ENCODE measurements at regions not wholly inside any gene's neighbourhood (a gene's known extent, or its start where the extent isn't known, plus 50 kb on each side); places are given as distances from the start of the nearest gene placed in this dataset.

DNA sequence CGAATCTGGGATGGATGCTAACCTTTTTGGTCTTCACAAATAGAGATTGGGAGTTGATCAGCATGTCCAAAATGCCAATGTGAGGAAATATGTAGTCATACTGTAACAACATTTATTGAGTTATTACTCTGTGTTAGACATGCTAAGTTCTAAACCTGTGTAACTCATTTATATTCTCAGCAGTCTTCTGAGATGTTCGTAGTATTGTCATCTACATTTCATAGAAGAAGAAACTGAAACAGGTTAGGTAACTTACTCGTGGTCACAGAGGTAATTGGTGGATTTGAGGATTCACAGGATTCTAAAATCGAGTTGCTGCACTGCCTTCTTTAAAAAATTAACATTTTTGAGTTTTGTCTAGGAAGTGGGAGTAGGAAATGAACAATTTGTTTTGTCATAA is 162.1 kb downstream of the UBE2E3 start (continued):
- TF ChIP-seq CTCF (IDR thresholded peaks at IDR 0.05; ENCODE audit: low read depth, low read length, missing input control) (no peak), JUND (IDR thresholded peaks at IDR 0.05) (no peak), YY1 (IDR thresholded peaks at IDR 0.05) (no peak)

GRCh38 chr2:181143790-181144300 is 163.4 kb downstream of the UBE2E3 start:
- H3K9me3 ChIP-seq (ENCODE audit: control insufficient read depth in 4 of 4, low read length in 3 of 4) = peaks cover 0 to 2% (median 0%) of the 10 kb centered on the region in 4 donors
- TF ChIP-seq GABPA (IDR thresholded peaks at IDR 0.05 in 1 of 2, conservative IDR thresholded peaks at IDR 0.05 in 1 of 2) (no peak), MAX (IDR thresholded peaks at IDR 0.05) (no peak), HNF4G (IDR thresholded peaks at IDR 0.05) (no peak), CTCF (IDR thresholded peaks at IDR 0.05; ENCODE audit: low read depth, low read length, missing input control) (no peak), JUND (IDR thresholded peaks at IDR 0.05) (no peak), YY1 (IDR thresholded peaks at IDR 0.05) (no peak), RXRA (IDR thresholded peaks at IDR 0.05) (no peak), FOXA2 (IDR thresholded peaks at IDR 0.05) (no peak), HNF4A (conservative IDR thresholded peaks at IDR 0.05) (no peak), TAF1 (conservative IDR thresholded peaks at IDR 0.05) (no peak), REST (IDR thresholded peaks at IDR 0.05) (no peak), RAD21 (IDR thresholded peaks at IDR 0.05) (no peak), NR2F2 (IDR thresholded peaks at IDR 0.05) (no peak), EGR1 (IDR thresholded peaks at IDR 0.05; ENCODE audit: low read depth in 2 of 2) (no peak), FOXA1 (IDR thresholded peaks at IDR 0.05) (no peak), ZBTB33 (IDR thresholded peaks at IDR 0.05) (no peak), SP1 (IDR thresholded peaks at IDR 0.05) (no peak)
- TF ChIP-seq, protein P1, sequence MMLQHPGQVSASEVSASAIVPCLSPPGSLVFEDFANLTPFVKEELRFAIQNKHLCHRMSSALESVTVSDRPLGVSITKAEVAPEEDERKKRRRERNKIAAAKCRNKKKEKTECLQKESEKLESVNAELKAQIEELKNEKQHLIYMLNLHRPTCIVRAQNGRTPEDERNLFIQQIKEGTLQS (IDR thresholded peaks at IDR 0.05) = no peak
- H3K4me1 ChIP-seq (ENCODE audit: control insufficient read depth in 4 of 4, insufficient read depth in 4 of 4, low read length in 3 of 4) = no peaks in the 10 kb centered on the region
- H3K27me3 ChIP-seq (ENCODE audit: control insufficient read depth in 4 of 4, insufficient read depth in 4 of 4, low read length in 3 of 4) = no peaks in the 10 kb centered on the region
- H3K36me3 ChIP-seq (ENCODE audit: control insufficient read depth in 4 of 4, insufficient read depth in 3 of 4, low read depth in 1 of 4, low read length in 3 of 4) = no peaks in the 10 kb centered on the region
- H3K27ac ChIP-seq (ENCODE audit: low read depth in 1 of 2, low read length in 2 of 2) = no peak overlapping the region
- no peak overlapping the region for H3K4me3 ChIP-seq (ENCODE audit: low read depth in 1 of 3, low read length in 3 of 3)
- no peak overlapping the region for H3K9ac ChIP-seq (ENCODE audit: low read depth in 1 of 2, low read length in 2 of 2)
- DNase-seq (ENCODE audit: low spot score) = no peak
- 74% methylated on average over 2 of the region's 2 CpGs for whole genome bisulfite sequencing
